ENCODE measurements at regions not wholly inside any gene's neighbourhood (a gene's known extent, or its start where the extent isn't known, plus 50 kb on each side); places are given as distances from the start of the nearest gene placed in this dataset.
A peak's percentile ranks its signal among the peaks of the same experiment; 100 is the strongest.

GRCh38 chr2:103788951-103789350 is 1027.1 kb downstream of the TMEM182 start:
- Histone ChIP-seq H2AFZ (ENCODE audit: low read length) (no peak overlapping the region), H3K36me3 (ENCODE audit: control insufficient read depth, insufficient read depth, low read length) (no peaks in the 10 kb centered on the region), H3K4me2 (ENCODE audit: extremely low read depth, insufficient read depth, low read length) (no peak overlapping the region), H3K79me2 (ENCODE audit: control insufficient read depth, insufficient read depth, low read length) (no peaks in the 10 kb centered on the region), H3K27ac (ENCODE audit: insufficient read depth, low read length) (no peak overlapping the region), H4K20me1 (ENCODE audit: control insufficient read depth, extremely low read depth, insufficient read depth, low read length) (no peaks in the 10 kb centered on the region), H3K27me3 (ENCODE audit: control insufficient read depth, insufficient read depth, low read length) (no peaks in the 10 kb centered on the region), H3K9ac (ENCODE audit: insufficient read depth, low read length) (no peak overlapping the region), H3K4me3 (replicated peaks in 1 of 4; ENCODE audit: control extremely low read depth in 1 of 4, insufficient read depth in 1 of 4, low read depth in 3 of 4, low read length in 4 of 4) (no peak overlapping the region), H3K4me1 (ENCODE audit: control insufficient read depth, extremely low read depth, insufficient read depth, low read length) (no peaks in the 10 kb centered on the region), H3K9me3 (ENCODE audit: control insufficient read depth, insufficient read depth, low read depth, low read length) (no peaks in the 10 kb centered on the region)
- TF ChIP-seq EZH2 (IDR thresholded peaks at IDR 0.05; ENCODE audit: low read length, missing control alignments) (no peak), CTCF (conservative IDR thresholded peaks at IDR 0.05 in 1 of 2, IDR thresholded peaks at IDR 0.05 in 1 of 2; ENCODE audit: low read depth in 1 of 2, low read length in 2 of 2) (no peak)
- DNase-seq (ENCODE audit: low read depth in 2 of 2) = no peak

- TF ChIP-seq CTCF (conservative IDR thresholded peaks at IDR 0.05 in 1 of 2, IDR thresholded peaks at IDR 0.05 in 1 of 2; ENCODE audit: low read depth in 1 of 2, low read length in 2 of 2) = no peak
- no peak for TF ChIP-seq EZH2 (IDR thresholded peaks at IDR 0.05; ENCODE audit: low read length, missing control alignments)
- no peaks in the 10 kb centered on the region for H4K20me1 ChIP-seq (ENCODE audit: control insufficient read depth, extremely low read depth, insufficient read depth, low read length)
- DNase-seq (ENCODE audit: low read depth in 2 of 2) = peak in 1 of 2 donors; percentile 68
- no peak overlapping the region for H3K4me2 ChIP-seq (ENCODE audit: extremely low read depth, insufficient read depth, low read length)
- H2AFZ ChIP-seq (ENCODE audit: low read length) = no peak overlapping the region
- H3K9ac ChIP-seq (ENCODE audit: insufficient read depth, low read length) = no peak overlapping the region
- no peaks in the 10 kb centered on the region for H3K27me3 ChIP-seq (ENCODE audit: control insufficient read depth, insufficient read depth, low read length)
- H3K9me3 ChIP-seq (ENCODE audit: control insufficient read depth, insufficient read depth, low read depth, low read length) = no peaks in the 10 kb centered on the region
- H3K4me3 ChIP-seq (replicated peaks in 1 of 4; ENCODE audit: control extremely low read depth in 1 of 4, insufficient read depth in 1 of 4, low read depth in 3 of 4, low read length in 4 of 4) = no peak overlapping the region
- H3K27ac ChIP-seq (ENCODE audit: insufficient read depth, low read length) = no peak overlapping the region
- no peaks in the 10 kb centered on the region for H3K36me3 ChIP-seq (ENCODE audit: control insufficient read depth, insufficient read depth, low read length)
- no peaks in the 10 kb centered on the region for H3K4me1 ChIP-seq (ENCODE audit: control insufficient read depth, extremely low read depth, insufficient read depth, low read length)
- no peaks in the 10 kb centered on the region for H3K79me2 ChIP-seq (ENCODE audit: control insufficient read depth, insufficient read depth, low read length)
These were observed 1027.7 kb downstream of the TMEM182 start for GRCh38 chr2:103789381-103790095.

- DNase-seq (ENCODE audit: low read depth in 2 of 2) = no peak
- Histone ChIP-seq H3K4me2 (ENCODE audit: extremely low read depth, insufficient read depth, low read length) (no peak overlapping the region), H3K36me3 (ENCODE audit: control insufficient read depth, insufficient read depth, low read length) (no peaks in the 10 kb centered on the region), H3K27me3 (ENCODE audit: control insufficient read depth, insufficient read depth, low read length) (no peaks in the 10 kb centered on the region), H3K27ac (ENCODE audit: insufficient read depth, low read length) (no peak overlapping the region), H4K20me1 (ENCODE audit: control insufficient read depth, extremely low read depth, insufficient read depth, low read length) (no peaks in the 10 kb centered on the region), H3K9ac (ENCODE audit: insufficient read depth, low read length) (no peak overlapping the region), H3K4me1 (ENCODE audit: control insufficient read depth, extremely low read depth, insufficient read depth, low read length) (no peaks in the 10 kb centered on the region), H2AFZ (ENCODE audit: low read length) (no peak overlapping the region), H3K79me2 (ENCODE audit: control insufficient read depth, insufficient read depth, low read length) (no peaks in the 10 kb centered on the region), H3K4me3 (replicated peaks in 1 of 4; ENCODE audit: control extremely low read depth in 1 of 4, insufficient read depth in 1 of 4, low read depth in 3 of 4, low read length in 4 of 4) (no peak overlapping the region), H3K9me3 (ENCODE audit: control insufficient read depth, insufficient read depth, low read depth, low read length) (no peaks in the 10 kb centered on the region)
- TF ChIP-seq EZH2 (IDR thresholded peaks at IDR 0.05; ENCODE audit: low read length, missing control alignments) = no peak
- no peak for TF ChIP-seq CTCF (conservative IDR thresholded peaks at IDR 0.05 in 1 of 2, IDR thresholded peaks at IDR 0.05 in 1 of 2; ENCODE audit: low read depth in 1 of 2, low read length in 2 of 2)
These were observed 1030.2 kb downstream of the TMEM182 start for GRCh38 chr2:103792042-103792441.

All from fibroblast of lung (primary cell).